Psoas muscle (tissue), 7 donors: ENCODE measurements at regions not wholly inside any gene's neighbourhood (a gene's known extent, or its start where the extent isn't known, plus 50 kb on each side); places are given as distances from the start of the nearest gene placed in this dataset.
"Not testable (repeated sequence)": the region's sequence is repeated elsewhere in the genome, so short reads cannot be mapped to it uniquely, and the experiment has no call there.

Experiments used
- ATAC-seq, 4 donors: fragments of 200-7000 bp; cut with Tn5 transposase; one replicate each; pipeline ENCODE4 v1.9.1; 2020; ENCODE audit warnings: moderate library complexity in 3 of 4, mild to moderate bottlenecking in 2 of 4
- DNase-seq, 2 donors: peaks; one replicate each; pipeline ENCODE4 v3.0.0-alpha.2; 2020
- H3K27ac ChIP-seq: fragments of 200-600 bp; one replicate; pipeline ENCODE4 v1.8.0; 2022
- H3K27me3 ChIP-seq, 3 donors: fragments of 200-600 bp in 1 of 3; one replicate each; pipeline versions ENCODE4 v1.6.1 to v1.8.0; 2013 to 2022; ENCODE audit warnings: low read length in 2 of 3, mild to moderate bottlenecking in 2 of 3, moderate library complexity in 1 of 3; ENCODE audit not compliant: insufficient read depth in 3 of 3
- H3K36me3 ChIP-seq, 2 donors: fragments of 200-600 bp in 1 of 2; one replicate each; pipeline versions ENCODE4 v1.6.1 to v1.8.0; 2013 to 2022; ENCODE audit warnings: low read depth in 1 of 2, mild to moderate bottlenecking in 1 of 2, moderate library complexity in 1 of 2; ENCODE audit not compliant: insufficient read depth in 1 of 2
- H3K4me1 ChIP-seq: fragments of 200-600 bp; one replicate; pipeline ENCODE4 v1.8.0; 2022
- H3K4me3 ChIP-seq: fragments of 200-600 bp; one replicate; pipeline ENCODE4 v1.8.0; 2022; ENCODE audit warnings: mild to moderate bottlenecking
- H3K9me3 ChIP-seq: fragments of 200-600 bp; one replicate; pipeline ENCODE4 v1.8.0; 2022
- CTCF ChIP-seq: fragments of 200-600 bp; IDR thresholded peaks from one replicate; pipeline ENCODE4 v1.8.0; 2022; ENCODE audit warnings: antibody characterized with exemption
- WGBS, 3 donors: extraction: QIAGEN DNeasy Blood & Tissue Kit; methylation state at CpG; one replicate each; pipeline versions ENCODE4 v1.1.6 to v1.1.7; 2013; 5-methylcytosine and 5-hydroxymethylcytosine counted together
- intact Hi-C, 2 donors: fragments of 100-400 bp; cut with DNase I; formaldehyde crosslinking; loops; one replicate each; pipeline versions ENCODE4 v1.11.0 to v1.14.2; 2022
- donor health status: healthy with polysubstance abuse.
- donor health status: DM: no; HTN: no; CAD: no; lungs with moderate emphysema.
- donor health status: Bipolar disorder and iron deficiency.
- donor health status: healthy.
- donor health status: DM: yes; HTN: yes; CAD: no.
- donor health status: DM: no; HTN: no; CAD: no.
- donor health status: DM: yes; HTN: yes; CAD: no.

- ATAC-seq: no peak
- peaks cover 0 to 6% (median 0%) of the 10 kb centered on the region in 3 donors for H3K27me3 ChIP-seq
- no peaks in the 10 kb centered on the region for H3K36me3 ChIP-seq
- H3K4me1 ChIP-seq: no peaks in the 10 kb centered on the region
- no peaks in the 10 kb centered on the region for H3K9me3 ChIP-seq
- TF ChIP-seq CTCF: no peak
- H3K4me3 ChIP-seq: no peak overlapping the region
- H3K27ac ChIP-seq: no peak overlapping the region
- 9 to 26% (median 18%) methylated on average over 3 of the region's 3 CpGs for WGBS, 3 donors
- no peak for DNase-seq
- intact Hi-C loops: no loop called here
These were observed 94.1 kb upstream of the GOLGA8J start for GRCh38 chr15:29988701-29989100.

GRCh38 chr15:29986946-29987345, 95.8 kb upstream of the GOLGA8J start:
- WGBS, 3 donors: 41 to 50% (median 42%) methylated on average over 2 of the region's 2 CpGs
- H3K27me3 ChIP-seq: peaks cover 0 to 6% (median 0%) of the 10 kb centered on the region in 3 donors
- no peak overlapping the region for H3K4me3 ChIP-seq
- H3K4me1 ChIP-seq: no peaks in the 10 kb centered on the region
- H3K9me3 ChIP-seq: no peaks in the 10 kb centered on the region
- TF ChIP-seq CTCF: no peak
- H3K36me3 ChIP-seq: no peaks in the 10 kb centered on the region
- no peak for ATAC-seq
- DNase-seq: no peak
- intact Hi-C loops: no loop called here
- no peak overlapping the region for H3K27ac ChIP-seq

GRCh38 chr15:29978411-29979382, 104.1 kb upstream of the GOLGA8J start:
- ATAC-seq (no peak), DNase-seq (no peak)
- Histone ChIP-seq H3K36me3 (no peaks in the 10 kb centered on the region), H3K9me3 (no peaks in the 10 kb centered on the region), H3K4me3 (no peak overlapping the region), H3K27me3 (peaks cover 0 to 2% (median 0%) of the 10 kb centered on the region in 3 donors), H3K27ac (no peak overlapping the region), H3K4me1 (no peaks in the 10 kb centered on the region)
- WGBS, 3 donors: 64% methylated on average over 8 of the region's 8 CpGs
- no peak for TF ChIP-seq CTCF
- intact Hi-C loops: no loop called here

GRCh38 chr15:29974056-29974455, 108.7 kb upstream of the GOLGA8J start:
- H3K4me1 ChIP-seq, H3K36me3 ChIP-seq, intact Hi-C loops, H3K4me3 ChIP-seq, H3K27ac ChIP-seq, DNase-seq, ATAC-seq, H3K9me3 ChIP-seq: not testable (repeated sequence)
- peaks cover 10 to 30% (median 13%) of the 10 kb centered on the region in 3 donors for H3K27me3 ChIP-seq
- 85 to 93% (median 86%) methylated on average over 3 of the region's 4 CpGs for WGBS, 3 donors

- WGBS, 3 donors: 94 to 99% (median 95%) methylated on average over 2 of the region's 2 CpGs
- Histone ChIP-seq H3K27ac (no peak overlapping the region), H3K36me3 (no peaks in the 10 kb centered on the region), H3K4me3 (no peak overlapping the region), H3K4me1 (no peaks in the 10 kb centered on the region), H3K9me3 (no peaks in the 10 kb centered on the region), H3K27me3 (peaks cover 15 to 47% (median 24%) of the 10 kb centered on the region in 3 donors)
- intact Hi-C loops: no loop called here
- DNase-seq (no peak), ATAC-seq (no peak)
- no peak for TF ChIP-seq CTCF
These were observed 110.7 kb upstream of the GOLGA8J start for GRCh38 chr15:29972051-29972450.
